CD14-positive monocyte (primary cell): ENCODE measurements at regions not wholly inside any gene's neighbourhood (a gene's known extent, or its start where the extent isn't known, plus 50 kb on each side); places are given as distances from the start of the nearest gene placed in this dataset.

ENCODE experiments used
- DNase-seq, 3 donors: peaks; one replicate each; pipeline ENCODE4 v3.0.0-alpha.2; 2011 to 2022
- H2AFZ ChIP-seq: 2 replicates; pipeline ENCODE4 v1.6.0; 2012; ENCODE audit warnings: mild to moderate bottlenecking, low read depth, low read length, inconsistent platforms; ENCODE audit not compliant: insufficient read depth, poor library complexity, severe bottlenecking
- H3K27ac ChIP-seq, 2 donors: 1 replicate in 1 of 2; 2 replicates in 1 of 2; pipeline ENCODE4 v1.5.1; 2012 to 2013; ENCODE audit warnings: low read length in 2 of 2, control low read depth in 1 of 2, inconsistent platforms in 1 of 2, low read depth in 1 of 2, mild to moderate bottlenecking in 1 of 2
- H3K27me3 ChIP-seq, 2 donors: one replicate each; pipeline versions ENCODE4 v1.6.0 to v1.6.1; 2011 to 2013; ENCODE audit warnings: low read length in 2 of 2; ENCODE audit not compliant: control insufficient read depth in 2 of 2, insufficient read depth in 2 of 2
- H3K36me3 ChIP-seq, 2 donors: replicated peaks in 1 of 2; 1 replicate in 1 of 2; 2 replicates in 1 of 2; pipeline versions ENCODE4 v1.5.1 to v1.6.1; 2012 to 2013; ENCODE audit warnings: low read length in 2 of 2, control low read depth in 1 of 2, inconsistent platforms in 1 of 2, mild to moderate bottlenecking in 1 of 2; ENCODE audit not compliant: insufficient read depth in 2 of 2, control insufficient read depth in 1 of 2
- H3K4me1 ChIP-seq, 2 donors: 1 replicate in 1 of 2; 2 replicates in 1 of 2; pipeline versions ENCODE4 v1.5.1 to v1.6.1; 2012 to 2013; ENCODE audit warnings: low read length in 2 of 2, control low read depth in 1 of 2, inconsistent platforms in 1 of 2, mild to moderate bottlenecking in 1 of 2, moderate library complexity in 1 of 2; ENCODE audit not compliant: insufficient read depth in 2 of 2, control insufficient read depth in 1 of 2
- H3K4me2 ChIP-seq: replicated peaks from 2 replicates; pipeline ENCODE3; 2012; ENCODE audit warnings: low read length, moderate library complexity, mild to moderate bottlenecking; ENCODE audit not compliant: poor library complexity, severe bottlenecking; ENCODE audit errors: extremely low read depth
- H3K4me3 ChIP-seq, 3 experiments: fragments of 200-600 bp in 1 of 3; sonication (generic) in 1 of 3; replicated peaks in 1 of 3; 1 replicate in 2 of 3; 2 replicates in 1 of 3; pipeline ENCODE4 v1.5.1; 2011 to 2013; ENCODE audit warnings: low read length in 3 of 3, mild to moderate bottlenecking in 3 of 3, control low read depth in 2 of 3, low read depth in 2 of 3, inconsistent platforms in 1 of 3, moderate library complexity in 1 of 3
- H3K79me2 ChIP-seq: 2 replicates; pipeline ENCODE4 v1.6.0; 2012; ENCODE audit warnings: mild to moderate bottlenecking, control low read depth, inconsistent platforms, low read length, moderate library complexity; ENCODE audit not compliant: insufficient read depth
- H3K9ac ChIP-seq: 2 replicates; pipeline ENCODE4 v1.6.0; 2017; ENCODE audit warnings: low read length, mild to moderate bottlenecking; ENCODE audit not compliant: insufficient read depth, poor library complexity, severe bottlenecking
- H3K9me3 ChIP-seq, 2 donors: replicated peaks in 1 of 2; 1 replicate in 1 of 2; 2 replicates in 1 of 2; pipeline versions ENCODE4 v1.5.1 to v1.6.1; 2012 to 2013; ENCODE audit warnings: low read length in 2 of 2, control low read depth in 1 of 2; ENCODE audit not compliant: control insufficient read depth in 1 of 2, insufficient read depth in 1 of 2
- H4K20me1 ChIP-seq: 2 replicates; pipeline ENCODE4 v1.6.0; 2012; ENCODE audit warnings: mild to moderate bottlenecking, low read length, control low read depth, moderate library complexity; ENCODE audit not compliant: insufficient read depth
- H3K27ac Mint-ChIP-seq, 7 donors: one replicate each; pipeline ENCODE4 v1.8.0; 2020; ENCODE audit warnings: mild to moderate bottlenecking in 7 of 7, mixed read lengths in 7 of 7, moderate library complexity in 6 of 7, inconsistent platforms in 2 of 7
- H3K27me3 Mint-ChIP-seq, 3 donors: one replicate each; pipeline ENCODE4 v1.8.0; 2021 to 2022; ENCODE audit warnings: low read depth in 3 of 3, mild to moderate bottlenecking in 3 of 3, mixed read lengths in 3 of 3, moderate library complexity in 3 of 3, inconsistent platforms in 1 of 3
- H3K36me3 Mint-ChIP-seq, 2 donors: one replicate each; pipeline ENCODE4 v1.8.0; 2020; ENCODE audit warnings: mixed read lengths in 2 of 2, inconsistent platforms in 1 of 2, mild to moderate bottlenecking in 1 of 2
- H3K4me1 Mint-ChIP-seq: one replicate; pipeline ENCODE4 v1.8.0; 2020; ENCODE audit warnings: mild to moderate bottlenecking, mixed read lengths
- H3K4me3 Mint-ChIP-seq, 2 donors: one replicate each; pipeline ENCODE4 v1.8.0; 2020; ENCODE audit warnings: mild to moderate bottlenecking in 2 of 2, mixed read lengths in 2 of 2, moderate library complexity in 1 of 2
- H3K9me3 Mint-ChIP-seq, 7 donors: one replicate each; pipeline ENCODE4 v1.8.0; 2020 to 2022; ENCODE audit warnings: mixed read lengths in 7 of 7, mild to moderate bottlenecking in 6 of 7, moderate library complexity in 6 of 7, inconsistent platforms in 2 of 7
- WGBS: methylation state at CpG from one replicate; pipeline ENCODE4 v1.1.5; 2013; ENCODE audit warnings: missing lambda C conversion rate; ENCODE audit not compliant: insufficient coverage; 5-methylcytosine and 5-hydroxymethylcytosine counted together
- intact Hi-C, 2 donors: fragments of 100-400 bp; cut with micrococcal nuclease; formaldehyde crosslinking; loops; one replicate each; pipeline versions ENCODE4 v1.15.0 to v1.15.1; 2023
- TF ChIP-seq, protein P1 (sequence below): fragments of 200-600 bp; IDR thresholded peaks from one replicate; pipeline ENCODE4 v1.8.0; 2022; ENCODE audit warnings: antibody characterized with exemption, mild to moderate bottlenecking

- no peak overlapping the region for H3K9ac ChIP-seq
- H3K4me3 ChIP-seq, result no peak overlapping the region
- no peaks in the 10 kb centered on the region for H3K36me3 ChIP-seq
- no peak overlapping the region for H3K4me3 Mint-ChIP-seq
- intact Hi-C loops, result no loop called here
- H3K27me3 ChIP-seq, result no peaks in the 10 kb centered on the region
- no peak overlapping the region for H3K27ac Mint-ChIP-seq
- TF ChIP-seq, protein P1, sequence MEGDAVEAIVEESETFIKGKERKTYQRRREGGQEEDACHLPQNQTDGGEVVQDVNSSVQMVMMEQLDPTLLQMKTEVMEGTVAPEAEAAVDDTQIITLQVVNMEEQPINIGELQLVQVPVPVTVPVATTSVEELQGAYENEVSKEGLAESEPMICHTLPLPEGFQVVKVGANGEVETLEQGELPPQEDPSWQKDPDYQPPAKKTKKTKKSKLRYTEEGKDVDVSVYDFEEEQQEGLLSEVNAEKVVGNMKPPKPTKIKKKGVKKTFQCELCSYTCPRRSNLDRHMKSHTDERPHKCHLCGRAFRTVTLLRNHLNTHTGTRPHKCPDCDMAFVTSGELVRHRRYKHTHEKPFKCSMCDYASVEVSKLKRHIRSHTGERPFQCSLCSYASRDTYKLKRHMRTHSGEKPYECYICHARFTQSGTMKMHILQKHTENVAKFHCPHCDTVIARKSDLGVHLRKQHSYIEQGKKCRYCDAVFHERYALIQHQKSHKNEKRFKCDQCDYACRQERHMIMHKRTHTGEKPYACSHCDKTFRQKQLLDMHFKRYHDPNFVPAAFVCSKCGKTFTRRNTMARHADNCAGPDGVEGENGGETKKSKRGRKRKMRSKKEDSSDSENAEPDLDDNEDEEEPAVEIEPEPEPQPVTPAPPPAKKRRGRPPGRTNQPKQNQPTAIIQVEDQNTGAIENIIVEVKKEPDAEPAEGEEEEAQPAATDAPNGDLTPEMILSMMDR, result no peak
- no peaks in the 10 kb centered on the region for H3K36me3 Mint-ChIP-seq
- no peaks in the 10 kb centered on the region for H3K27me3 Mint-ChIP-seq
- peaks cover 8 to 19% of the 10 kb centered on the region in 2 donors for H3K4me1 ChIP-seq
- H3K4me2 ChIP-seq, result no peak overlapping the region
- no peaks in the 10 kb centered on the region for H3K79me2 ChIP-seq
- H2AFZ ChIP-seq, result no peak overlapping the region
- peak; percentile 15 to 45 (median 37) for DNase-seq
- no peaks in the 10 kb centered on the region for H4K20me1 ChIP-seq
- peaks cover 23% of the 10 kb centered on the region for H3K4me1 Mint-ChIP-seq
- H3K9me3 ChIP-seq, result no peaks in the 10 kb centered on the region
- WGBS, result no CpG with 5 or more reads among the region's 2 CpGs
- H3K27ac ChIP-seq, result no peak overlapping the region
- peaks cover 0 to 3% (median 0%) of the 10 kb centered on the region in 7 donors for H3K9me3 Mint-ChIP-seq
Observed at GRCh38 chr7:18210377-18210776, 182.7 kb upstream of the PRPS1L1 start.

DNA sequence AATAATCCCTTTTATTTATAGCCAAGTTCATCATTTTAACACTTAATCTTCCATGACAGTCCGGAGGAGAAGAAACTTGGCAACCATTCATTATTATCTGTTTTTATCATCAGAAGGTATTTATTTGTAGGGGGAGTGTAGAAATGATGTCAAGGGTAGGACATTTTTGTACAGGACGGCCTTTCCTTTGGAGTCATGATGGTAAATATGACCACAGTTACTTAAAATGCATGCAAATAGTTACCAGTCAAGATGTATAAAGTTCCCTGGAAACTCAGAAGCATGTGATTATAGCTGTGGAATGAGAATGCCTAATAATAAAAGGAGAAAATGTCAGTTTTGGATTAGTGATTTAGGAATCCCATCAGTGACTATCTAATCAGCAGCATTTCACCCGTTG, 183.1 kb upstream of the PRPS1L1 start:
- intact Hi-C loops, result no loop called here
- H3K36me3 Mint-ChIP-seq, result no peaks in the 10 kb centered on the region
- Histone ChIP-seq H3K9ac (no peak overlapping the region), H3K4me2 (no peak overlapping the region), H3K27me3 (no peaks in the 10 kb centered on the region), H3K9me3 (no peaks in the 10 kb centered on the region), H4K20me1 (no peaks in the 10 kb centered on the region), H3K4me1 (peaks cover 11 to 23% of the 10 kb centered on the region in 2 donors), H3K79me2 (no peaks in the 10 kb centered on the region), H2AFZ (no peak overlapping the region), H3K36me3 (no peaks in the 10 kb centered on the region), H3K27ac (no peak overlapping the region), H3K4me3 (no peak overlapping the region)
- WGBS, result 100% methylated on average over 1 of the region's 3 CpGs
- no peak overlapping the region for H3K4me3 Mint-ChIP-seq
- DNase-seq, result no peak
- H3K9me3 Mint-ChIP-seq, result peaks cover 0 to 3% (median 0%) of the 10 kb centered on the region in 7 donors
- no peaks in the 10 kb centered on the region for H3K27me3 Mint-ChIP-seq
- H3K4me1 Mint-ChIP-seq, result peaks cover 27% of the 10 kb centered on the region
- no peak overlapping the region for H3K27ac Mint-ChIP-seq
- TF ChIP-seq, protein P1, result no peak
